ENCODE measurements at regions not wholly inside any gene's neighbourhood (a gene's known extent, or its start where the extent isn't known, plus 50 kb on each side); places are given as distances from the start of the nearest gene placed in this dataset.
A peak's percentile ranks its signal among the peaks of the same experiment; 100 is the strongest.
"Not testable (repeated sequence)": the region's sequence is repeated elsewhere in the genome, so short reads cannot be mapped to it uniquely, and the experiment has no call there.

GRCh38 chr6:17182961-17183360 lies 81.1 kb downstream of the STMND1 start:
- no peak for DNase-seq

DNA sequence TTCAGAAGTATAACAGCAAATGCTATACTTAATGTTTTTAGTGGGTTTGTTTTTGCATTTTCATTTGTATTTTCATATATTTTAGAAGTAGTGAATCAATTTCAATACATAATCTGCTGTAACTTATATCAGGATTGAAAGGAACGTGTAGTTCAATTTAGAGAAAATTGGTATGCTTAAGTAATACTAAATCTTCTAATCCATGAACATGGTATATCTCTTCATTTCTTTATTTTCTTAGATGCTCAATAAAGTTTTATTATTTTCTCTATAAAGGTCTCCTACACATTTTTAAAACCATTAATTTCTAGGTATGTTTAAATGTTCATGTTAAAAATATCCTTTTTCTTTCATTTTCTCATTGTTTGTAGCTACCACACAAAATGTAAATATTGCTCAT lies 85.1 kb downstream of the STMND1 start:
- no peak for DNase-seq

GRCh38 chr6:17193106-17193775 lies 87.9 kb upstream of the RBM24 start:
- DNase-seq: no peak

GRCh38 chr6:17197607-17198006 lies 83.6 kb upstream of the RBM24 start:
- no peak for DNase-seq

GRCh38 chr6:17200395-17200794 lies 80.8 kb upstream of the RBM24 start:
- DNase-seq: no peak

DNA sequence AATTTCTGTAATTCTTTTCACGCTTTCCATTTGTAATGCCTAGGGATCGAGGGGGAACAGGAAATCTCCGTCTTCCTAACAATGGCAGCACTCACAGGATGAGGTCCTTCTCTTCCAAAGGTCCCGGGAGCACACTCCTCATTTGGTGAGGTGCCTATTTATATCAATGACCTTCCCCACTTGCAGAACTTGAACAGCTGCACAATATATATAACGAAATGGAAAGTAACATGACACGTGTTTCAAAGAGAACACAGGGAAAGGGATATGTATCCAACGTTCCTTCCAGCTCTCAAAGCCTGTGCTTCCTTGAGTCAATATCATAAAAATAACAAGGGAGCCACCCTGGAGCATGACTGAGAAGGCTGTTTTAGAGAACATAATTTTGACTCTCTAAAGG lies 78.6 kb upstream of the RBM24 start:
- DNase-seq: no peak

- no peak for DNase-seq
Measured at GRCh38 chr6:17204533-17204932, 76.6 kb upstream of the RBM24 start.

DNA sequence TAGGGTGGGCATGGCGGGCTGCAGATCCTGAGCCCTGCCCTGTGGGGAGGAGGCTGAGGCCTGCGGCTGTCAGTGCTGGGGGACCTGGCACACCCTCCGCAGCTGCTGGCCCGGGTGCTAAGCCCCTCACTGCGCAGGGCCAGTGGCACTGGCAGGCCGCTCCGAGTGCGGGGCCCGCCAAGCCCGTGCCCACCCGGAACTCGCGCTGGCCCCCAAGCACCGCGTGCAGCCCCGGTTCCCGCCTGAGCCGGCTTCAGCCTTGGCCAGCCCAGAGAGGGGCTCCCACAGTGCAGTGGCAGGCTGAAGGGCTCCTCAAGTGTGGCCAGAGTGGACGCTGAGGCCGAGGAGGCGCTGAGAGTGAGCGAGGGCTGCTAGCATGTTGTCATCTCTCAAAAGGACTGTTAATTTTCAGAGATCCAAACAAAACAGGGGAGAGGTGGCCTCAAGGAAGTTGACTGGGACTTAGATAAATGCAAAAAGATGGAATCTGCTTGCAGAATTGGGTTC lies 74.5 kb upstream of the RBM24 start:
- DNase-seq: no peak

DNA sequence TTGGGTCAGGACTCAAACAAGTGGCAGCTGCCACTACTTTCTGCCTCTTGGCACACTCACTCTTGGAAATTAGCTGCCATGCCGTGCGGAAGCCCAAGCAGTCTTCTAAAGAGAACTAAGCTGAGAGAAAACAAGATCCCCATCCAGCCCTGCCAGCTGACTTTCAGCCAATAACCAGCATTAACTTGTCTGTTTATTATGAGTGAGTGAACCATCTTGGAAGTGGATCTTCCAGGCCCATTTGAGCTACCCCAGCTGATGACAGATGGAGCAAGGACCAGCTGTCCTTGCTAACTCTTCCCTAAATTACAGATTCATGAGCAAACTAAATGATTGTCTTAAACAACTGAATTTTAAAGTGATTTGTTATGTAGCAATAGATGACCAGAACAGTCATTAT lies 73.9 kb upstream of the RBM24 start:
- no peak for DNase-seq

- no peak for DNase-seq
Measured at GRCh38 chr6:17210683-17211082, 70.5 kb upstream of the RBM24 start.

DNA sequence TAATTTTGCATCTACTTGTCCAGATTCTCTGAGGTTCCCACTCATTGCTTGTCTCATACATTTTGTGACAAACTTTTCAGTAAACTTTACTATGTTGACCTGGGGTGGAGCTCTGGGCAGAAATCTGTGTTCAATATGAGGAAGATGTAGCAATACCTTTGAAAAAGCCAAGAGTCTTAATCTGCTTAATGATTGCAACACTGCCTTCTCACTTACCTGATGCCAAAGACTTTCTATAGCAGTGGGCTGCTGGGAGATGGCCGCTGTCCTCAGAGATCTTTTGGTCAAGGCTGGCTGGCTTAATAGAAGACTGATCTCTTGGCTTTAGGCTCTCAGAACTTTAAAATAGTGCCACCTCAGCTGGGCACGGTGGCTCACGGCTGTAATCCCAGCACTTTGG lies 70.1 kb upstream of the RBM24 start:
- DNase-seq: no peak

DNA sequence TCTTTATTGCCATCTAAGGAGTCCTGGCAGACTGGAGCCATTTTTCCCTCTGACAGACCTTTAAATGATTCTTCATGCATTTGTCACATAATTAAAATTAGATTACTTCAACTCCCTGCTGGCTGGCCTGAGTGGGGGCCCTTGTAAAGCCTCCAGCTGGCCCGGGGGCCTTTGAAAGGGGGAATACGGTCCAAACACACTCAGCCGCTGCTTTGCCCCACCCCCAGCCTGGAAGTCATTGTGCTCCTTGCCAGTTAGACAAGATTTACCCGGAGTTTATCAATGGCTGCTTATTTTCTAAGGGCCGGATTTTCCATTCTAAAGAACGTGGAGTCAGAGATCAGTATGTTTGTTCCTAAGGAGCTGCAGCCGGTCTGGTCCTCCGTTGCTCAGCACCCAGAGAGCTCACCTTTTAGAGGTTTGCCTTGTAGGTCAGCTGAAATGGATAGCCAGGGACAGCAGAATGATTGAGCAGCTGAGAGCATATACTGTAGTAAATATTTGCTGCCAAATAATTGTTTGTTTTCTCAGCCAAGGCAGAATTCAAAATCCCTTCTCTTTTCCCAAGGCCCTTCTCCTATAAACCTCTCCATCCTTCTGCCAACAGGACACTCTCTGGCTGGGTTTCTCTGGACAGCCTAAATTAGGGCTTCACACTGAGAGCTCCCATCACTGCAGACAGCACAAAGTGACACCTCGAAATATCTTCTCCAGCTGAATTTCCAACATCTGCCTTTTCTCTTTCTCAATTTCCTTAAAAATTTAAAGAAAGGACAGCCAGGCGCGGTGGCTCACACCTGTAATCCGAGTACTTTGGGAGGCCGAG lies 68.4 kb upstream of the RBM24 start:
- DNase-seq: peak; percentile 80

- DNase-seq: no peak
Measured at GRCh38 chr6:17214106-17214505, 67.1 kb upstream of the RBM24 start.

DNA sequence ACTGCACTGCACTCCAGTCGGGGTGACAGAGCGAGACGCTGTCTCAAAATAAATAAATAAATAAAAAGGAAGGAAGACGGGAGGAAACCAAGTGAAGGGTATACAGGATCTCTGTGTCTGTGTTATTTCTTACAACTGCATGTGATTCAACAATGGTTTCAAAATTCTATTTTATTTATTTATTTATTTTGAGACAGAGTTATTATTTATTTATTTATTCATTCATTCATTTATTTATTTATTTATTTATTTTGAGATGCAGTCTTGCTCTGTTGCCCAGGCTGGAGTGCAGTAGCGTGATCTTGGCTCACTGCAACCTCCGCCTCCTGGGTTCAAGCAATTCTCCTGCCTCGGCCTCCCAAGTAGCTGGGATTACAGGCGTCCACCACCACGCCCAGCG lies 64.2 kb upstream of the RBM24 start:
- DNase-seq: not testable (repeated sequence)

DNA sequence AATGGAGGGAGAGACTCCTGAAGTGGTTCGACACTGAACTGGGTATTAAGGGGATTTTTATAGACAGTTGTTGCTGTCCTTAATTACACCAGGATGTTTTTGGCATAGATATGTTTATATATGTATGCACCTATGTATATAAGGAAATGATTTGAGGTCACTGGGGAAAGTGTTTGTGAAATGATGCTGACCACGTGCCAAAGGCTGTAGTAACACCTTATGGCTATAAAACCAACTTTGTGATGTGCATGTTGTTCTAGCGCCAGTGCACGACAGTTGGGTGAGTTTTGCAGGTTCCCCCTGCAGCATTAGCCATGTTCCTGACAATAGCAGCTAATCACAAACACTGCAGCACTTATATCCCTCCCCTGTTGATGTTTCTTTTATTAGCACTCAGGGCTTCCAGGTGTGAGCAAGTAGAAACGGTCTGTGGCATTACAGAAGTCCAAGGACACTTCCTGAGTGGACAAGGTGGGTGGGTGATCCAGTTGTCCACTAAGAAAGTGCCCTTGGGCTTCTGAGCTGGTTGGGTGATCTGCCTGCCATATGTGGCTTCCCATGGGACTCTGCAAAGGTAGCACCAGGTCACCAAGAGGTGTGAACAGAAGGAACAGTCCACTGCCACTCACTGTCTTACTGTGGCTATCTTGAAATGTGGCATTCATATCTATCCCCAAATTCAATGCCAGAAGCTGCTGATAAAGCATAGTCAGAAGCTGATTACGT lies 63.0 kb upstream of the RBM24 start:
- DNase-seq: no peak

DNA sequence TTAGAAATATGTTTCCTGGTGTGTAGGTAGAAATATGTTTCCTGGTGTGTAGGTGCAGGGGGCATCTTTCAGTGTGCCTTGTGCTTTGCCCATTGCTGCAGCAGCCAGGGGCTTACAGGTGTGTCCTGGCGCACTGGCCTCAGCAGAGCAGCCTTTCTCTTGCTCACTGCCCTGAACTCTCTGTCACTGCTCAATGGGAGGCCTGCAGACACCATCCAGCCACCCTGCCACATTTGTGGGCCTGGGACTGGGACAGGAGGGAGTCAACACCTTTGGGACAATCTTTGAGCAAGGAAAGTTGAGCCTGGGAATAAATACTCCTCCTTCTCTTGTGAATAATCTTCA lies 62.4 kb upstream of the RBM24 start:
- DNase-seq: no peak

DNA sequence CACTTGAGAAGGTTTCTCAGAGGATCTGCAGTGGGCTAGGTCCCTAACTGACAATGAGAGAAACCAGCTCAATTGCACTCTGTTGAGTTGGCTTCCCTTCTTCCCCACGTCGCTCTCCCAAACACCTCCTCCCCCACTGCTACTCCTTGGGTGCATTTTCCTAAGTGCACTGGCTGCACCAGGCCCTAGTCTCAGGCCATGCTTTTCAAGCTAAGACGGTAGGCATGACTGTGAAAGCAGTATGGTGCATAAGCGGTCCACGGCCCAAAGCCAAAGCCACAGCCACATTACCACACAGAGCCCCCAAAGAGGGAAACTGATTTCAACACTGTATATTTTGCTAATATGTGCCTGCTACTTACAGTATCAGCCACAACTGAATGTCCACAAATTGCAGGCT lies 62.1 kb upstream of the RBM24 start:
- DNase-seq: no peak

DNA sequence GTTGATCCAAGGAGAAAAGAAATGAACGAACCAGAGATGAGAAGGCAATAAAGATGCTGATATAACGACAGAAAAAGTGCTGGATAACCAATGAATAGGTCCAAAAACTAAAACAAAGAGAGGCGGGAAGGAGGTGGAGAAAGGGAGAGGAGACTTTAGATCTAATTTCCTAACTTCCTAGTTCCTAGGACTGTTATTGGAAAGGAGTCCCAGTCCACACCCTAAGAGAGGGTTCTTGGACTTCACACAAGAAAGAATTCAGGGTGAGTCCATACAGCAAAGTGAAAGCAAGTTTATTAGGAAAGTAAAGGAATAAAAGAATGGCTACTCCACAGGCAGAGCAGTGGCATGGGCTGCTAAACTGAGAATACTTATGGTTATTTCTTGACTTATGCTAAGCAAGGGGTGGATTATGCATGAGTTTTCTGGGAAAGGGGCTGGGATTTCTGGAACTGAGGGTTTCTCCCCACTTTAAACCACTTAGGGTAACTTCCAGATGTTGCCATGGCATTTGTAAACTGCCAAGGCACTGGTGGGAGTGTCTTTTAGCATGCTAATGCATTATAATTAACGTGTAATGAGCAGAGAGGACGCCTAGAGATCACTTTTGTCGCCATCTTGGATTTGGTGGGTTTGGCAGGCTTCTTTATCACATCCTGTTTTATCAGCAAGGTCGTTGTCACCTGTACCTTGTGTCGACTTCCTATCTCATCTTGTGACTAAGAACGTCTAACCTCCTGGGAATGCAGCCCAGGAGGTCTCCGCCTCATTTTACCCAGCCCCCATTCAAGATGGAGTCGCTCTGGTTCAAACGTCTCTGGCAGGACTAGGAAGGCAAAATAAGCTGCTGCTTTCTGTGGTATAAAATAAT lies 60.9 kb upstream of the RBM24 start:
- DNase-seq: no peak

GRCh38 chr6:17224056-17224455 lies 57.1 kb upstream of the RBM24 start:
- DNase-seq: no peak

DNA sequence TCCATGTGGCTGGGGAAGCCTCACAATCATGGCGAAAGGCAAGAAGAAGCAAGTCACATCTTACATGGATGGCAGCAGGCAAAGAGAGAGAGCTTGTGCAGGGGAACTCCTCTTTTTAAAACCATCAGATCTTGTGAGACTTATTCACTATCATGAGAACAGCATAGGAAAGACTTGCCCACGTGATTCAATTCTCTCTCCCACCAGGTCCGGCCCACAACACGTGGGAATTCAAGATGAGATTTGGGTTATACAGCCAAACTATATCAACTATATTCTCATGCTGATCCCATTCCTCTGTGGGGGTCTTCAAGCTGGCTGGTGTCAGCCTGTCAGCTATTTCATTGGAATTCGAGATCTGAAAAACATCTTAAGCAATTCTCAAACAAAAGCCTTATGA lies 56.7 kb upstream of the RBM24 start:
- DNase-seq: not testable (repeated sequence)

DNA sequence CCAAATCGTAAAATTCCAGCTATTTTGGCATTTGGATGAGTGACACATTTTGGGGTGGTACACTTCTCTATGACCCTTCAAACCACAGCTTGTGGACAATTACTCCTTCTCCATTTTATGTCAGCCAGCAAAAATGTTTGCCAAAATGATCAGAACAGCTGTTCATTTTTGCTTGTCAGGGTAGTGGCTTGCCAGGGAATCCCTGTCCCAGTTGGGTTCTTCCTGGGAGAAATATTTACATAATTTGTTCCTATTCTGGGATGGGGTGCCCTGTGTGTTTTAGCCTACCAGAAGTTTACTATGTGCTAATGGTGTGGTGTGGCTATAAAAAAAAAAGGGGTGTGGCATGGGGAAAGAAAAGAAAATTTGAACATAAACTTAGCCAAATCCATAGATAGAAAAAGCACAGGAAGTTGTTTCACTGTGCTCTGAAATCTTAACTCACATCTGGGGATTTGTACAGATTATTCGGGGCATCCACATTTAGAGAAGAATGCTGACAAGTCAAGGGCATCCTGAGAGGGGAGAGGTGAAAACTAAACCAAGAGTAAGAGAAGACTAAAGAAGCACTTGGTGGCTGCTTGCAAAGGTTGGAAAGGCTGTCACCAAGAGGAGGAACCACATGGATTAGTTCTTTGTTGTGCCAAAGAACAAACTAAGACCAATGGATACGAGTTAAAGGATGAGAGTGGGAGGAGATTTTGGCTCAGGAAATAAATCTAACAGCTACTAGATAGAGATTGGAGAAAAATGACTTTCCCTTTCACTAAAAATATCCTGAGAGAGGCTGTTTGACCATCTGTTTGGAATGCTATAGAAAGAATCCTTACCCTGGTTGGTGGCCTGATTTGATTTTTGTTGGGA lies 55.2 kb upstream of the RBM24 start:
- DNase-seq: no peak

GRCh38 chr6:17226786-17227233 lies 54.4 kb upstream of the RBM24 start:
- DNase-seq: no peak
